Peyer's patch (tissue), 4 donors: ENCODE measurements at regions not wholly inside any gene's neighbourhood (a gene's known extent, or its start where the extent isn't known, plus 50 kb on each side); places are given as distances from the start of the nearest gene placed in this dataset.

Experiments used
- DNase-seq, 3 donors: peaks; one replicate each; pipeline ENCODE4 v3.0.0-alpha.2; 2017 to 2019
- H3K27ac ChIP-seq, 4 donors: fragments of 200-600 bp; sonication (generic); one replicate each; pipeline ENCODE4 v1.5.1; 2016 to 2019
- H3K27me3 ChIP-seq, 2 donors: fragments of 200-600 bp; sonication (generic); one replicate each; pipeline ENCODE4 v1.5.1; 2019
- H3K36me3 ChIP-seq, 3 donors: fragments of 200-600 bp; sonication (generic); one replicate each; pipeline ENCODE4 v1.5.1; 2016 to 2019
- H3K4me1 ChIP-seq, 4 donors: fragments of 200-600 bp; sonication (generic); one replicate each; pipeline ENCODE4 v1.5.1; 2016 to 2019
- H3K4me3 ChIP-seq, 4 donors: fragments of 200-600 bp; sonication (generic); 1 replicate in 3 of 4; 2 replicates in 1 of 4; pipeline ENCODE4 v1.5.1; 2016 to 2019; ENCODE audit warnings: mild to moderate bottlenecking in 1 of 4
- H3K9me3 ChIP-seq, 4 donors: fragments of 200-600 bp; sonication (generic); one replicate each; pipeline ENCODE4 v1.5.1; 2016 to 2019; ENCODE audit warnings: mild to moderate bottlenecking in 1 of 4
- CTCF ChIP-seq, 6 experiments: fragments of 450-650 bp in 4 of 6; fragments of 200-600 bp in 2 of 6; sonication (generic) in 1 of 6; IDR thresholded peaks; one replicate each; pipeline ENCODE4 v1.5.1; 2017 to 2019; ENCODE audit warnings: antibody characterized with exemption in 6 of 6, mild to moderate bottlenecking in 3 of 6, moderate library complexity in 1 of 6
- POLR2A ChIP-seq, 2 donors: fragments of 450-650 bp; IDR thresholded peaks; one replicate each; pipeline ENCODE4 v1.5.1; 2017; ENCODE audit warnings: antibody characterized with exemption in 2 of 2, mild to moderate bottlenecking in 2 of 2, moderate library complexity in 2 of 2

GRCh38 chr1:88451856-88452255 is 232.2 kb upstream of the PKN2 start:
- H3K27me3 ChIP-seq = no peaks in the 10 kb centered on the region
- H3K9me3 ChIP-seq = no peaks in the 10 kb centered on the region
- H3K27ac ChIP-seq = no peak overlapping the region
- DNase-seq = no peak
- H3K4me1 ChIP-seq = no peaks in the 10 kb centered on the region
- no peak overlapping the region for H3K4me3 ChIP-seq
- no peaks in the 10 kb centered on the region for H3K36me3 ChIP-seq
- TF ChIP-seq POLR2A (IDR thresholded peaks at IDR 0.05) (no peak), CTCF (IDR thresholded peaks at IDR 0.05) (no peak)

GRCh38 chr1:88453295-88453694 is 230.8 kb upstream of the PKN2 start:
- H3K4me3 ChIP-seq = no peak overlapping the region
- TF ChIP-seq CTCF (IDR thresholded peaks at IDR 0.05) (no peak), POLR2A (IDR thresholded peaks at IDR 0.05) (no peak)
- H3K36me3 ChIP-seq = no peaks in the 10 kb centered on the region

GRCh38 chr1:88454781-88455180 is 229.3 kb upstream of the PKN2 start:
- Histone ChIP-seq H3K36me3 (no peaks in the 10 kb centered on the region), H3K27ac (no peak overlapping the region), H3K27me3 (no peaks in the 10 kb centered on the region), H3K4me3 (no peak overlapping the region), H3K4me1 (no peaks in the 10 kb centered on the region), H3K9me3 (no peaks in the 10 kb centered on the region)
- TF ChIP-seq CTCF (IDR thresholded peaks at IDR 0.05) = no peak
- TF ChIP-seq POLR2A (IDR thresholded peaks at IDR 0.05) = no peak
- DNase-seq = no peak

More at GRCh38 chr1:88453295-88453694, 230.8 kb upstream of the PKN2 start:
- Histone ChIP-seq H3K9me3 (no peaks in the 10 kb centered on the region), H3K4me1 (no peaks in the 10 kb centered on the region), H3K27ac (no peak overlapping the region), H3K27me3 (no peaks in the 10 kb centered on the region)
- no peak for DNase-seq

- H3K36me3 ChIP-seq = no peaks in the 10 kb centered on the region
- TF ChIP-seq CTCF (IDR thresholded peaks at IDR 0.05) (no peak), POLR2A (IDR thresholded peaks at IDR 0.05) (no peak)
- no peaks in the 10 kb centered on the region for H3K9me3 ChIP-seq
- no peak overlapping the region for H3K27ac ChIP-seq
- H3K27me3 ChIP-seq = no peaks in the 10 kb centered on the region
- H3K4me1 ChIP-seq = no peaks in the 10 kb centered on the region
- DNase-seq = no peak
- H3K4me3 ChIP-seq = no peak overlapping the region
These were observed 228.3 kb upstream of the PKN2 start for GRCh38 chr1:88455621-88456256.

- H3K36me3 ChIP-seq = no peaks in the 10 kb centered on the region
- H3K4me1 ChIP-seq = no peaks in the 10 kb centered on the region
- no peak for DNase-seq
- H3K27ac ChIP-seq = no peak overlapping the region
- TF ChIP-seq CTCF (IDR thresholded peaks at IDR 0.05) (no peak), POLR2A (IDR thresholded peaks at IDR 0.05) (no peak)
- no peaks in the 10 kb centered on the region for H3K27me3 ChIP-seq
- no peak overlapping the region for H3K4me3 ChIP-seq
- H3K9me3 ChIP-seq = no peaks in the 10 kb centered on the region
These were observed 226.9 kb upstream of the PKN2 start for GRCh38 chr1:88457197-88457596.

GRCh38 chr1:88461007-88461406 is 223.1 kb upstream of the PKN2 start:
- DNase-seq = no peak
- Histone ChIP-seq H3K27ac (no peak overlapping the region), H3K36me3 (no peaks in the 10 kb centered on the region), H3K9me3 (no peaks in the 10 kb centered on the region), H3K4me3 (no peak overlapping the region), H3K27me3 (no peaks in the 10 kb centered on the region), H3K4me1 (no peaks in the 10 kb centered on the region)
- TF ChIP-seq POLR2A (IDR thresholded peaks at IDR 0.05) (no peak), CTCF (IDR thresholded peaks at IDR 0.05) (no peak)
